ENCODE measurements at regions not wholly inside any gene's neighbourhood (a gene's known extent, or its start where the extent isn't known, plus 50 kb on each side); places are given as distances from the start of the nearest gene placed in this dataset.
"Not testable (repeated sequence)": the region's sequence is repeated elsewhere in the genome, so short reads cannot be mapped to it uniquely, and the experiment has no call there.

DNA sequence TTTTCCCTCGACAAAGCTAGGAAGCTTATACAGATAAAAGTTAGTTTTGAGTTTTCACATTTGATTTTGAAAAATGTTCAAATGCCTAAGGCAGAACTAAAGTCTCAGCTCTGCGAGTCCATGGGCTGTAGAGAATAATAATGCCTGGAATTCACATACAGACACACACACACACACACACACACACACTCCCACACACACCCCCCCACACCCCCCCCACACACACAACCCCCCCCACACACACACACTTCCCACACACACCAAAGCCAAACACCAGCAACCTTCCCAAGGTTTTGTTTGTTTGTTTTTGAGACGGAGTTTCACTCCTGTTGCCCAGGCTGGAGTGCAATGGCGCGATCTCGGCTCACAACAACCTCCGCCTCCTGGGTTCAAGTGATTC lies 62.8 kb upstream of the EIF5 start:
- DNase-seq, result no peak

DNA sequence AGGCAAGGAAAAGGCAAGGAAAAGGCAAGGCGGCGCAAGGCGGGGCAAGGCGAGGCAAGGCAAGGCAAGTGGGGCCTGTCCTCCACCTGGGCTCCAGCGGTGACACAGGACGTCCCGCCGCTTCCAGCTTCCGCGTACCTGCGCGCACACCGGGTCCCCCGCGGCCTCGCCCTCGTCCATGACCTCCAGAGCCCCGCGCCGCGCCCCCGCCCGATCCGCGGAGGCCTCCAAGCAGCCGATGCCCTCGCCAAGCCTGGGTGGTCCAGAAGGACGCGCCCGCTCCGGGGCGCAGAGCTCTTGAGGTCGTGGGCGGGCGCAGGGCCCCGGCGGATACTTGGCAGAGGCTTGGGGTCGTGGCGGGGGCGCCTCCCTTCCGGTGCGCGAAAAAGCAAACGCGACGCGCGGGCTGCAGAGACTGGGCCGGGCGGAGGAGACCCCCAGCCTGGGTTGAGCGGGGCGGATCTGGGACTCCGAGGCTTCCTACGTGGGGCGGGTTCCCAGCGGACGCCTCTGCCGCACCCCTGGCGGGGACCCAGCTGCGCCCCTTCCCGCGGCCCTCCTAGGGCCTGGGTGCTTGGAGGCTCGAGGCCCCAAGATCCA lies 60.8 kb upstream of the EIF5 start:
- DNase-seq, result no peak

DNA sequence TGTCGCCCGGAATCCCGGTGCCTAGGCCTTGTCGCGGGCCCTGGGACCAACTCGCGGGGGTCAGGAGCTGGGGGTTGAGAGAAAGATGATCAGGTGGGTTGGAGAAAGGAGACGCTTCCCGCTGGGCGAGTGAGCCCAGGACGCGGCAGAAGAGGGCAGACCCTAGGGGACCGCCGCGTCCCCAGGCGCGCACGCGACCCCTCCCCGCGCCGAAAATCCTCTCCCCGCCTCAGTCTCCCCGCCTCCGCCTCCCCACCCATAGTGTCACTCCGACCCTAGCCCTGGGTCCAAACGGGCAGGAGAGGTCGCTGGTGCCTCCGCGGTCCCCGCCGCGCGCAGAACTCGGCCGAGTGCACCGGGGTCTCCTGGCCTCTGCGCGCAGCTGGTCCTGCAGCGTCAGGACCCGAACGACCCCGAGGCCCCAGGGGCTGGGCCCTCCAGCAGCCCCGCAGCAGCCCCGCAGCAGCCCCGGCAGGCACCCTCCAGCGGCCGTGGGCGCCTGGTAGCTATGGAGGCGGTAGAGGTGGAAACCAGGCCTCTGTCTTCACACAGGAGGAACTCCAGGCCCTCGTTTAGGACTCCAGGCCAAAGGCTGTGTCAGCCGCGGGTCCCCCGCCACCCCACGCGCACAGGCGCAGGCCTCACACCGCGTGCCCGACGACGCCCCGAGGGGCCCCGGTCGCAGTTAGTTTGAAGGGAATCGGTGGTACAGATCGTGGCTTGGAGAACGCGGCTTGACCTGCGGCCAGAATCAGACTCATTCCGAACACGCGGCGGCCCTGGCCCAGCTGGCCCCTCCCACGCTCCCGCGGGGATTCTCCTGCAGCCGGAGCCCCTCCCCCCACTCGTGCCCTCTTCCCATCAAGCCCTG lies 60.1 kb upstream of the EIF5 start:
- DNase-seq, result no peak

DNA sequence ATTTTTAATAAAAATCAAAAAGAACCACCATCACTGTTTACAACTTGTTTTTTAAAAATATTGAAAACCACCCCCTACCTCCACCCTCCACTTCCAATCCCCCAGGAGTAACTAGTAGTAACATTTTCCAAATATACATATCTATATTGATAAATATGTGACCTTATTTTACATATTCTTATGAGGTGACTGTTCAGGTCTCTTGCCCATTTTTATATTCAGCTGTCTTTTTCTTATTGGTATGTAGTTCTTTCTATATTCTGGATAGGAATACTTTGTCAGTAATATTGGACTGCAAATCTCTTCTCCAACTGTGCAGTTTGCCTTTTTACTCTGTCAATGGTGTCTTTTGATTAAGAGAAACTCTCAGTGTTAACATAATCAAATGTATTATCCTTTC lies 59.0 kb upstream of the EIF5 start:
- DNase-seq, result no peak

DNA sequence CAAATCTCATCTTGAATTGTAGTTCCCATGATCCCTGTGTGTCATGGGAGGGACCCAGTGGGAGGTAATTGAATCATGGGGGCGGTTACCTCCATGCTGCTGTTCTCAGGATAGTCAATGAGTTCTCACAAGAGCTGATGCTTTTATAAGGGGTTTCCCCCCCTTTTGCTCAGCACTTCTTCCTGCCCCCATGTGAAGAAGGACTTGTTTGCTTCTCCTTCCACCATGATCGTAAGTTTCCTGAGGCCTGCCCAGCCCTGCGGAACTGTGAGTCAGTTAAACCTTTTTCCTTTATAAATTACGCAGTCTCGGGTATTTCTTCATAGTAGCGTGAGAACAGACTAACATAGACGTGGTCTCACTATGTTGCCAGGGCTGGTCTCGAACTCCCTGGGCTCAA lies 56.1 kb upstream of the EIF5 start:
- DNase-seq, result no peak

DNA sequence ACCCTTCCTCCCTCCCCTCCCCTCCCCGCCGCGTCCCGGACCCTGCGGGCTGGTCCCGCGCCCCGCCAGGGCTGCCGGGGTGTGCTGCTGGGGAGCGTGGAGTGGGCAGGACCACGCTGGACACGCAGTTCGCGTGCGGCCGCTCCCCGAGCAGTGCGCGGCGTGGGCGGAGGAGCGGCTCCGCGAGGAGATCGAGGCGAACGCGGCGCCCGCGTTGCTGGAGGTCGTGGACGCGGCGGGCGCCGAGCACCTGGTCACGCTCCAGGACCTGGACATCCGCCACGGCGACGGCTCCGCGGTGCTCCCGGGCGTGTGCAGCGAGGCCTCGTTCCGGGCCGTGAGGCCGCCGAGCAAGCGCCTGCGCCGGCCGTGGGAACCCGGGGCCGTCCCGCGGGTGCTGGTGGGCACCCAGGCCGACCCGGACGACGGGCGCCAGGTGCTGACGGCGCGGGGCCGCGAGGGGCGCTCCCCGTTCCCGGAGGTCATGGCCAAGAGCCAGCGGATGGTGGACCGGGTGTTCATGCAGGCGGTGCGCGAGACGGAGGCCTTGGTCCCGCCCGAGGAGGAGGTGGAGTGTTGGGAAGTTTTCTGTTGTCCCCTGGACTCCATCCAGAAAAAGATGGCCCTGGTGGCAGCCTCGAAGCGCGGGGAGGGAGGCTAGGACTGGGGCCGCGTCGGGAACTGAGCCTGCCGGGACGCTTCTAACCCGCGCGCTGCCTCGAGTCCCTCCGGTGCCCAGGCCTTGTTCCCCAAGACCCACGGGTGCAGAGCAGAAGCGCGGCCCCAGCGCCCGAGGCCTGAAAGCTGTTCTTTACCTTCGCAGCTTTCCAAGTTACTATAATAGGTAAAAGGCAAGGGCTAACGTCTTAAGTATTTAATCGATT lies 54.7 kb upstream of the EIF5 start:
- DNase-seq, result no peak

DNA sequence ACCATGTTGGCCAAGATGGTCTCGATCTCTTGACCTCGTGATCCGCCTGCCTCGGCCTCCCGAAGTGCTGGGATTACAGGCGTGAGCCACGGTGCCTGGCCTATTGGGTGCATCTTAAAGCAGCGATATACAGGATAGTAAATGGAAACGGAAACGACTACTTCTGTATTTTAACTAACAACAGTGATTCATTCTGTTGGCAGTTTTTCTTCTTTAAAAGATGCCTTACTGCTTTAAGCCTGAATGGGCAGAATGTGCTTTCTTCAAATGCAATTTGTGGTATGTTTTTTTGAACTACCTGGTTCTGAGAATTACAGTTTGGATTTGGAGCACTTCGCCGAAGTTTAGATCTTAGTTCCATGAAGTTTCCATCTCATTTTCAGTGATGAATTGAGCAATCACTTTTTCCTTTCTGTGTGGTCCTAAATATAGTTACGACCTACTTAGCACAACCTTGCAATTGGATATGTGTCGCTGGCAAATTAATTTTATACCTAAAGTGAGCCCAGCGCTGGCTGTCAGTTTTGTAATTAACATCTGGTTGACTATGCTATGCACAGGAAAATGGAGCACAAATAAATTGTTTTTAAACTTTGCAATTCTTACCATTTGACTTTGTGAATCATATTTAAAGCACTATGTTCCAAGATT lies 53.6 kb upstream of the EIF5 start:
- DNase-seq, result no peak

DNA sequence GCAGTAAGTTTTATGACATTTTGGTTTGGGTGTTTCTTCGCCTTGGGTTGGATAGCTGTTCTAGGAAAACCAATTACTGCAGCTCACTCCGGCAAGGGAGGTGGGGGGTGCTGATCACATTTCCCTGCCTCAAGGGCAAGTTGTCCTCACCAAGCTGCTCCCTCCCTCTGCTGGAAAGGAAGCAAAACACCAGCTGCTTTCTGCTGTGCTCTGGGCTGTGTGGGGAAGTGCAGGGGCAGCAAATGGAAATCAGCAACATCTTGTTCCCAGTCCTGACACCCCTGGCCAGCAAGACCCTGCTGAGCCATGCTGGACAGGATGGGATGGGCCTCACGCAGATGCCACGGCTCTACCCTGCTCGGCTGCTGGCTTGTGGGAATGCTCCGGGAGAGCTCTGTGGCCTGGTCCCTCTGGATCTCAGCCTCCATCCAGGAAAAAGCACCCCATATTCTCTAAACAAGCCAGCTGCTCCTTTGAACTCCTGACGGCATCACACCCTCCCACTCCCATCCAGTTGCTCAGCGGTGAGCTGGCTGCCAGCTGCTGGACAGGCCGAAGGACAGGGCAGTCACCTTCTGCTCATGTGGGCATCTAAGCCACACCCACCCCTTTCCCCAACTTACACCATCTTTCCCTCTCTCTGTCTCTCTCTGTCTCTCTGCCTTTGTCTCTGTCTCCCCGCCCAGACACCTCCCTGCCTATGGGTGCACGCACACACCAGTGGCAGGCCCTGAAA lies 52.4 kb upstream of the EIF5 start:
- DNase-seq, result no peak

DNA sequence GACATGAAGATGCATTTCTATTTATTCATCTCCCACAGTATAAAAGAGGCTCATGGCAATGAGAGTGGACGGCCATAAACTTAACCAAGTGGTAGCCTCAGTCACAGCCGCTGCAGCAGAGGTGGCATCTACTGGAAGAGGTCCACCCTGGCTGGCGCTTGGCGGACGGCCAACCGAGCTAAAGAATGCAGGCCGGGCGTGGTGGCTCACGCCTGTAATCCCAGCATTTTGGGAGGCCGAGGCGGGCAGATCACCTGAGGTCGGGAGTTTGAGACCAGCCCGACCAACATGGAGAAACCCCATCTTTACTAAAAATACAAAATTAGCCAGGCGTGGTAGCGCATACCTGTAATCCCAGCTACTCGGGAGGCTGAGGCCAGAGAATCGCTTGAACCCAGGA lies 51.7 kb upstream of the EIF5 start:
- not testable (repeated sequence) for DNase-seq

DNA sequence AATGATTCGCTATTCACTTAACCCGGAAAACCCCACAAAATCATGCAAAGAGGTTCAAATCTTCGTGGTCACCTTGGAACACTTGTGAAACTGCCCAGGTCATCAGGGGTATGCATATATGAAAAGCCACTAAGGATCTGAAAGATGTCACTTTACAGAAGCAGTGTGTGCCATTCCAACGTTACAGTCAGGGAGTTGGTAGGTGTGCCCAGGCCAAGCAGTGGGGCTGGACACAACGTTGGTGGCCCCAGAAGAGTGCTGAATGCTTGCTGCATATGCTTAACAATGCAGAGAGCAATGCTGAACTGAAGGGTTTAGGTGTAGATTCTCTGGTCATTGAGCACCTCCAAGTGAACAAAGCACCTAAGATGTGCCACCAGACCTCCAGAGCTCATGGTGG lies 51.1 kb upstream of the EIF5 start:
- no peak for DNase-seq

DNA sequence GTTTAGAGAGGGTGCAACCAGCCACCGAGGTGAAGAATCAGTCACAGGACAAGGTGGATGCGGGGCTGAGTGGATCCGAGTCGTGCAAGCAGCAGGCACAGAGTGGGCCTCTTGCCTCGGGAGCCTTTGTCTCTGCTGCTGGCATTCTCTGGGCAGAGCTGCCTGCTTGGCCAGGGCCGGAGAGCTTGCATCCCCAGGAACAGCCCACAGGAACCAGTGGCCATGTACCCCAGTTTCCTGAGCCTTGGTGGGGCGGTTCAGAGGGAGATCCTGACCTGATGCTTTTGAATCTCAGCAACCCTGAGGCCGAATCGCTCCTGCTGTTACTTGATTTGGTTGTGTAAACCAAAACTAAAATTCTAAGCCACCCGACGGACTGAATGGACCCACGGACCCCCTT lies 50.1 kb upstream of the EIF5 start:
- no peak for DNase-seq
